Lung (tissue), 11 donors: ENCODE measurements at regions not wholly inside any gene's neighbourhood (a gene's known extent, or its start where the extent isn't known, plus 50 kb on each side); places are given as distances from the start of the nearest gene placed in this dataset.

Experiments
- ATAC-seq: fragments of 200-7000 bp; cut with Tn5 transposase; one replicate; pipeline ENCODE4 v1.9.1; 2020; ENCODE audit warnings: moderate number of reproducible peaks; ENCODE audit not compliant: insufficient read depth, low FRiP score
- DNase-seq, 3 donors: peaks; one replicate each; pipeline ENCODE4 v3.0.0-alpha.2; 2013 to 2017
- H3K27ac ChIP-seq, 2 donors: one replicate each; pipeline ENCODE4 v1.5.1; 2013; ENCODE audit warnings: mild to moderate bottlenecking in 2 of 2, moderate library complexity in 2 of 2, control low read depth in 1 of 2, inconsistent platforms in 1 of 2, low read depth in 1 of 2, low read length in 1 of 2
- H3K27me3 ChIP-seq, 3 donors: one replicate each; pipeline ENCODE4 v1.5.1; 2013; ENCODE audit warnings: low read length in 2 of 3; ENCODE audit not compliant: control insufficient read depth in 3 of 3, insufficient read depth in 3 of 3
- H3K36me3 ChIP-seq, 4 donors: one replicate each; pipeline ENCODE4 v1.5.1; 2013; ENCODE audit warnings: low read length in 4 of 4, mild to moderate bottlenecking in 1 of 4, moderate library complexity in 1 of 4; ENCODE audit not compliant: control insufficient read depth in 4 of 4, insufficient read depth in 4 of 4
- H3K4me1 ChIP-seq, 5 donors: one replicate each; pipeline ENCODE4 v1.5.1; 2013; ENCODE audit warnings: low read length in 5 of 5, mild to moderate bottlenecking in 2 of 5, moderate library complexity in 1 of 5; ENCODE audit not compliant: control insufficient read depth in 5 of 5, insufficient read depth in 5 of 5
- H3K4me3 ChIP-seq: one replicate; pipeline ENCODE4 v1.5.1; 2013; ENCODE audit warnings: mild to moderate bottlenecking, control low read depth, moderate library complexity
- H3K9ac ChIP-seq, 2 donors: one replicate each; pipeline ENCODE4 v1.5.1; 2013; ENCODE audit warnings: low read length in 2 of 2, control low read depth in 1 of 2; ENCODE audit not compliant: insufficient read depth in 1 of 2
- H3K9me3 ChIP-seq, 4 donors: one replicate each; pipeline ENCODE4 v1.5.1; 2013; ENCODE audit warnings: low read length in 3 of 4, mild to moderate bottlenecking in 1 of 4, moderate library complexity in 1 of 4; ENCODE audit not compliant: control insufficient read depth in 4 of 4, insufficient read depth in 3 of 4
- WGBS, 2 donors: extraction: QIAGEN DNeasy Blood & Tissue Kit; methylation state at CpG; one replicate each; pipeline ENCODE4 v1.1.7; 2013; 5-methylcytosine and 5-hydroxymethylcytosine counted together
- TF ChIP-seq, protein P1 (sequence below): IDR thresholded peaks from 2 replicates; pipeline ENCODE4 v1.5.1; 2012; ENCODE audit warnings: mild to moderate bottlenecking; ENCODE audit errors: control extremely low read depth, extremely low read depth
- donor health status: control.
- donor health status: control.
- donor health status: Bipolar disorder and iron deficiency.
- donor health status: healthy.
- donor health status: DM: yes; HTN: yes; CAD: no.

GRCh38 chr2:72006188-72006736, 141.4 kb downstream of the CYP26B1 start:
- TF ChIP-seq, protein P1, sequence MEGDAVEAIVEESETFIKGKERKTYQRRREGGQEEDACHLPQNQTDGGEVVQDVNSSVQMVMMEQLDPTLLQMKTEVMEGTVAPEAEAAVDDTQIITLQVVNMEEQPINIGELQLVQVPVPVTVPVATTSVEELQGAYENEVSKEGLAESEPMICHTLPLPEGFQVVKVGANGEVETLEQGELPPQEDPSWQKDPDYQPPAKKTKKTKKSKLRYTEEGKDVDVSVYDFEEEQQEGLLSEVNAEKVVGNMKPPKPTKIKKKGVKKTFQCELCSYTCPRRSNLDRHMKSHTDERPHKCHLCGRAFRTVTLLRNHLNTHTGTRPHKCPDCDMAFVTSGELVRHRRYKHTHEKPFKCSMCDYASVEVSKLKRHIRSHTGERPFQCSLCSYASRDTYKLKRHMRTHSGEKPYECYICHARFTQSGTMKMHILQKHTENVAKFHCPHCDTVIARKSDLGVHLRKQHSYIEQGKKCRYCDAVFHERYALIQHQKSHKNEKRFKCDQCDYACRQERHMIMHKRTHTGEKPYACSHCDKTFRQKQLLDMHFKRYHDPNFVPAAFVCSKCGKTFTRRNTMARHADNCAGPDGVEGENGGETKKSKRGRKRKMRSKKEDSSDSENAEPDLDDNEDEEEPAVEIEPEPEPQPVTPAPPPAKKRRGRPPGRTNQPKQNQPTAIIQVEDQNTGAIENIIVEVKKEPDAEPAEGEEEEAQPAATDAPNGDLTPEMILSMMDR: no peak
- Histone ChIP-seq H3K4me3 (no peak overlapping the region), H3K27ac (no peak overlapping the region), H3K9me3 (no peaks in the 10 kb centered on the region), H3K9ac (no peak overlapping the region), H3K36me3 (no peaks in the 10 kb centered on the region), H3K27me3 (peaks cover 0 to 3% (median 0%) of the 10 kb centered on the region in 3 donors), H3K4me1 (no peaks in the 10 kb centered on the region)
- ATAC-seq (no peak), DNase-seq (no peak)
- WGBS, 2 donors: 79 to 85% methylated on average over 8 of the region's 8 CpGs

- 85 to 88% methylated on average over 6 of the region's 6 CpGs for WGBS, 2 donors
- H3K9me3 ChIP-seq: no peaks in the 10 kb centered on the region
- TF ChIP-seq, protein P1: no peak
- H3K9ac ChIP-seq: no peak overlapping the region
- DNase-seq (no peak), ATAC-seq (no peak)
- peaks cover 0 to 2% (median 0%) of the 10 kb centered on the region in 3 donors for H3K27me3 ChIP-seq
- no peak overlapping the region for H3K4me3 ChIP-seq
- no peak overlapping the region for H3K27ac ChIP-seq
- no peaks in the 10 kb centered on the region for H3K36me3 ChIP-seq
- H3K4me1 ChIP-seq: no peaks in the 10 kb centered on the region
Observed at GRCh38 chr2:72004976-72005375, 142.7 kb downstream of the CYP26B1 start.

DNA sequence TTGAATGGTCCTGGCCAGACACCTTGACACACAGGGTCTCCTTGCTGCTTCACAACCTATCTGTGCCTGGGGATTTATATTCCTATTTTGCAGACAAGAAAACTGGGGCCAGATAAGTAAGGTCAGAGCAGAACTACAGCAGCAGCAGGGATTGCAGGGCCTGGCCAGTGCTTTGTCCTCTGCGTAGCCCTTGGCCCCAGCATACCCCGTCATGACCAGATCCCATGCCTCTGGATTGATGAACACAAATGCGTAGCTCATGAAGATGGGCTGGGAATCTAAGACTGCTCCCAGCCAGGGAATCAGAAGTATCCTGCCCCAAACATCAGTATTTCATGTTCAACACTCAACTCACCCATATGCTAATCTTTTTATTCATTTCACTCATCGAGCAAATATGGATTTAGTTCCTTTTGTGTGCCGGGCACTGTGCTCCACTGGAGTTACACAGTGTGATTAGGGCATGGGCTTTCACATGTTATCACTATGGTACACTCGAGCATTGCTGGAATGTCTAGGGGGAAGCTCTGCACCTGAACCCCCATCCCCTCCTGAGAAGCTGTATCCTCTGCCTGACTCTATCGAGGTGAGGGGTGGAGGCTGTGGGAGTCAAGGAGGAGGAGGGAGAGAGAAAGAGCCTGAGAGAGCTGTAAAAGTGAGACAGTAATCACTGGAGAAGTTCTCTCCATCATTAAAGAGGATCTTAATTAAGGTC, 143.3 kb downstream of the CYP26B1 start:
- Histone ChIP-seq H3K36me3 (no peaks in the 10 kb centered on the region), H3K27ac (no peak overlapping the region), H3K27me3 (no peaks in the 10 kb centered on the region), H3K9me3 (peaks cover 0 to 1% (median 0%) of the 10 kb centered on the region in 4 donors), H3K9ac (no peak overlapping the region), H3K4me1 (no peaks in the 10 kb centered on the region), H3K4me3 (no peak overlapping the region)
- WGBS, 2 donors: 85 to 93% methylated on average over 7 of the region's 7 CpGs
- TF ChIP-seq, protein P1: no peak
- DNase-seq (no peak), ATAC-seq (no peak)

DNA sequence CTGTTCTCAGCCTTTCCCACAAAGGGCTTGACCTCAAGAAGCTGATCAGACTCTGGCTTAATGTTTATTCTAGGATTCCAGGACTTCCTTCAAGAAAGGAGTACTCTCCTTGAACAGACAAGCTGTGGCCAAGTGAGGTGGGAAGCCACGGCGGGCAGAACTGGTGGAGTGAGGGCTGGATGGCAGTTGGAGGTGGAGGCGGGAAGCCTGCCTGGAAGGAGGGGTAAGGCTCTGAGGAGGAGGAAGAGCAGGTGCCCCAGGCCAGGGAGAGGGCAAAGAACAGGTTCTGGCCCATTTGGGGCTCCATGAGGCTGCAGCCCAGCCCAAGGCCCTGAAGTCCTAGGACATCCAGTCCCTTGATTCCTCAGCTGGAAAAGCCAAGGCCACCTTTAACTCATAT, 143.9 kb downstream of the CYP26B1 start:
- no peak for DNase-seq
- WGBS, 2 donors: 56 to 62% methylated on average over 3 of the region's 3 CpGs

More for the DNA sequence above, 143.9 kb downstream of the CYP26B1 start:
- Histone ChIP-seq H3K4me3 (no peak overlapping the region), H3K9ac (no peak overlapping the region), H3K27ac (no peak overlapping the region), H3K27me3 (no peaks in the 10 kb centered on the region), H3K4me1 (no peaks in the 10 kb centered on the region), H3K9me3 (peaks cover 0 to 1% (median 0%) of the 10 kb centered on the region in 4 donors), H3K36me3 (no peaks in the 10 kb centered on the region)
- TF ChIP-seq, protein P1: no peak
- peak; percentile 19 for ATAC-seq
